ENCODE measurements at regions not wholly inside any gene's neighbourhood (a gene's known extent, or its start where the extent isn't known, plus 50 kb on each side); places are given as distances from the start of the nearest gene placed in this dataset.
A peak's percentile ranks its signal among the peaks of the same experiment; 100 is the strongest.

DNA sequence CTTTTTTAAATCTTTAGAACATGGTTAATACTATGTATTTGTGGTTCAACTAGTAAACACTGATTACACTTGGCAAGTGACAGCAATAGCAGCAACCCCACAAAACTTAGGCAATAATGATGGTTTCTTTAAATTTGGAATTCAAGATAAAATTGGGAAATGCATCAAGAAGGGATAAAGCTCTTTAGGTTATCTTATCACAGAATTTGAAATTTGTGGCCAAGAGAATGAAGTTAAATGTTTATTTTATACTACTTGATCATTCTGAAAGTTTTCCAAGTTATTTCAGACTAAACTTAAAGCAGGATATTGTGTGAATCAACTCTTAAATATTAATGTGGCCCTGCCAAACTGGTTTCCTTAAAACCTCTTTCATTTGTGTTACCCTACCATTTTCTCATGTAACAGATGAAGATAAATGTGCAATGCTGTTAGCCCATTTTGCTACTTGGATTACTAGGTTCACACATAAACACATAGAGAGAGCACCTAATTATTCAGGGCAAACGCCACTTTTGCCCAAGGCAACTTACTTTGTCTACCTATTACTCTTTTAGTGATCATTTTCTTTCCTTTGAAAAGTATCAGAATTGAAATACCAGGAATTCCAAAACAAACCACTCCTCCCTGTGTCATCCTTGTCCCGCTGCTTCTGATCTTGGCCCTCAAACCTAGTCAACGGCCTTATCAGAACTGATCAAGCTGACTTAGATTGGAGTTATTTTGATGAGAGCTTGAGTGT, 186.7 kb upstream of the TENT5A start:
- Histone ChIP-seq H3K4me3 (replicated peaks; ENCODE audit: insufficient read depth, low read length) (no peak overlapping the region), H3K27me3 (ENCODE audit: insufficient read depth, poor library complexity, severe bottlenecking) (no peaks in the 10 kb centered on the region), H3K27ac (replicated peaks) (peak overlapping the region; percentile 93)
- DNase-seq (ENCODE audit: low read depth in 1 of 2, low spot score in 1 of 2), result no peak
- TF ChIP-seq, protein P1, sequence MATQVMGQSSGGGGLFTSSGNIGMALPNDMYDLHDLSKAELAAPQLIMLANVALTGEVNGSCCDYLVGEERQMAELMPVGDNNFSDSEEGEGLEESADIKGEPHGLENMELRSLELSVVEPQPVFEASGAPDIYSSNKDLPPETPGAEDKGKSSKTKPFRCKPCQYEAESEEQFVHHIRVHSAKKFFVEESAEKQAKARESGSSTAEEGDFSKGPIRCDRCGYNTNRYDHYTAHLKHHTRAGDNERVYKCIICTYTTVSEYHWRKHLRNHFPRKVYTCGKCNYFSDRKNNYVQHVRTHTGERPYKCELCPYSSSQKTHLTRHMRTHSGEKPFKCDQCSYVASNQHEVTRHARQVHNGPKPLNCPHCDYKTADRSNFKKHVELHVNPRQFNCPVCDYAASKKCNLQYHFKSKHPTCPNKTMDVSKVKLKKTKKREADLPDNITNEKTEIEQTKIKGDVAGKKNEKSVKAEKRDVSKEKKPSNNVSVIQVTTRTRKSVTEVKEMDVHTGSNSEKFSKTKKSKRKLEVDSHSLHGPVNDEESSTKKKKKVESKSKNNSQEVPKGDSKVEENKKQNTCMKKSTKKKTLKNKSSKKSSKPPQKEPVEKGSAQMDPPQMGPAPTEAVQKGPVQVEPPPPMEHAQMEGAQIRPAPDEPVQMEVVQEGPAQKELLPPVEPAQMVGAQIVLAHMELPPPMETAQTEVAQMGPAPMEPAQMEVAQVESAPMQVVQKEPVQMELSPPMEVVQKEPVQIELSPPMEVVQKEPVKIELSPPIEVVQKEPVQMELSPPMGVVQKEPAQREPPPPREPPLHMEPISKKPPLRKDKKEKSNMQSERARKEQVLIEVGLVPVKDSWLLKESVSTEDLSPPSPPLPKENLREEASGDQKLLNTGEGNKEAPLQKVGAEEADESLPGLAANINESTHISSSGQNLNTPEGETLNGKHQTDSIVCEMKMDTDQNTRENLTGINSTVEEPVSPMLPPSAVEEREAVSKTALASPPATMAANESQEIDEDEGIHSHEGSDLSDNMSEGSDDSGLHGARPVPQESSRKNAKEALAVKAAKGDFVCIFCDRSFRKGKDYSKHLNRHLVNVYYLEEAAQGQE (IDR thresholded peaks at IDR 0.05; ENCODE audit: insufficient replicate concordance, low read depth), result no peak
- TF ChIP-seq SPI1 (IDR thresholded peaks at IDR 0.05; ENCODE audit: borderline replicate concordance, low read depth) (no peak), POLR2AphosphoS5 (IDR thresholded peaks at IDR 0.05; ENCODE audit: low read depth) (no peak), GABPA (IDR thresholded peaks at IDR 0.05; ENCODE audit: low read depth) (no peak)
- TF ChIP-seq, protein P2, sequence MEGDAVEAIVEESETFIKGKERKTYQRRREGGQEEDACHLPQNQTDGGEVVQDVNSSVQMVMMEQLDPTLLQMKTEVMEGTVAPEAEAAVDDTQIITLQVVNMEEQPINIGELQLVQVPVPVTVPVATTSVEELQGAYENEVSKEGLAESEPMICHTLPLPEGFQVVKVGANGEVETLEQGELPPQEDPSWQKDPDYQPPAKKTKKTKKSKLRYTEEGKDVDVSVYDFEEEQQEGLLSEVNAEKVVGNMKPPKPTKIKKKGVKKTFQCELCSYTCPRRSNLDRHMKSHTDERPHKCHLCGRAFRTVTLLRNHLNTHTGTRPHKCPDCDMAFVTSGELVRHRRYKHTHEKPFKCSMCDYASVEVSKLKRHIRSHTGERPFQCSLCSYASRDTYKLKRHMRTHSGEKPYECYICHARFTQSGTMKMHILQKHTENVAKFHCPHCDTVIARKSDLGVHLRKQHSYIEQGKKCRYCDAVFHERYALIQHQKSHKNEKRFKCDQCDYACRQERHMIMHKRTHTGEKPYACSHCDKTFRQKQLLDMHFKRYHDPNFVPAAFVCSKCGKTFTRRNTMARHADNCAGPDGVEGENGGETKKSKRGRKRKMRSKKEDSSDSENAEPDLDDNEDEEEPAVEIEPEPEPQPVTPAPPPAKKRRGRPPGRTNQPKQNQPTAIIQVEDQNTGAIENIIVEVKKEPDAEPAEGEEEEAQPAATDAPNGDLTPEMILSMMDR (IDR thresholded peaks at IDR 0.05; ENCODE audit: insufficient read depth, low read length), result no peak

DNA sequence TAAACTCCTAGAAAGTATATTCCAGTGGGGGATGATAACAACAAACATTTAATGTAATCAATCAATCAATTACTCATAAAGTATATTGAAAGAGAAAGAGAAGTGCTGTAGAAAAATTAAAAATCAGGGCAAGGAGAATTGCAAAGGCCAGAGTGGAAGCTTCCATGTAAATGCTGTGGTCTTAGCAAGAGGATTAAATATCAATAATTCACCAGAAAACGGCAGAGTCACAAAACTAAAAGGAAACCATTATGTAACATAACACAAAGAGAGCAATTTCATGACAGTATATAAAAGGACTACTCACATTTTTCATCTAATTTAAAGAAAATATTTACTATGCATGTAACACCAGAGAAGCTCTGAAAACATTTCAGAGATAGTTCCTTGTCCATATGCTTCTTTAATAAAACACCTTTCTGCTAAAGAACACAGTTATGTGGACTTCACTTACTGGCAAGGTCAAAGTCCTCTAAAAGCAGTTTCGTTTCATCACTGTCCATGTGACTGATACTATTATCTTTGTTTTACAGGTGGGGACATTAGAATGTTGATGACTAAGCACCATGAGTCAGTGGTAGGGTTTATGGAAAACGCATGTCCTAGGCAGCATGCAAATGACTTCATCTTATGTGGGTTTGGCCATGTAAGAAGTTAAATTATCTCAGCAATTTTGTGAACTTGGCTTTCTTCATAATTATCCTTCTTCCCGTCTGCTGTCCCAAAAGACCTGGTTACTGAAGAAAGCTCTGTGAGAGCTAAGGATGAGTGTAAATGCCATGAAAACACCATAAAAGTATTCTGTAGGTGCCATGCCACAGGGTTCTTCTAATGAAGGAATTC, 185.8 kb upstream of the TENT5A start:
- Histone ChIP-seq H3K27me3 (ENCODE audit: insufficient read depth, poor library complexity, severe bottlenecking) (no peaks in the 10 kb centered on the region), H3K27ac (replicated peaks) (peak overlapping the region; percentile 93), H3K4me3 (replicated peaks; ENCODE audit: insufficient read depth, low read length) (no peak overlapping the region)
- peak; percentile 47 to 67 for DNase-seq (ENCODE audit: low read depth in 1 of 2, low spot score in 1 of 2)
- TF ChIP-seq SPI1 (IDR thresholded peaks at IDR 0.05; ENCODE audit: borderline replicate concordance, low read depth), result no peak
- TF ChIP-seq, protein P1 (IDR thresholded peaks at IDR 0.05; ENCODE audit: insufficient replicate concordance, low read depth), result no peak
- no peak for TF ChIP-seq POLR2AphosphoS5 (IDR thresholded peaks at IDR 0.05; ENCODE audit: low read depth)
- no peak for TF ChIP-seq GABPA (IDR thresholded peaks at IDR 0.05; ENCODE audit: low read depth)
- TF ChIP-seq, protein P2 (IDR thresholded peaks at IDR 0.05; ENCODE audit: insufficient read depth, low read length), result no peak

DNA sequence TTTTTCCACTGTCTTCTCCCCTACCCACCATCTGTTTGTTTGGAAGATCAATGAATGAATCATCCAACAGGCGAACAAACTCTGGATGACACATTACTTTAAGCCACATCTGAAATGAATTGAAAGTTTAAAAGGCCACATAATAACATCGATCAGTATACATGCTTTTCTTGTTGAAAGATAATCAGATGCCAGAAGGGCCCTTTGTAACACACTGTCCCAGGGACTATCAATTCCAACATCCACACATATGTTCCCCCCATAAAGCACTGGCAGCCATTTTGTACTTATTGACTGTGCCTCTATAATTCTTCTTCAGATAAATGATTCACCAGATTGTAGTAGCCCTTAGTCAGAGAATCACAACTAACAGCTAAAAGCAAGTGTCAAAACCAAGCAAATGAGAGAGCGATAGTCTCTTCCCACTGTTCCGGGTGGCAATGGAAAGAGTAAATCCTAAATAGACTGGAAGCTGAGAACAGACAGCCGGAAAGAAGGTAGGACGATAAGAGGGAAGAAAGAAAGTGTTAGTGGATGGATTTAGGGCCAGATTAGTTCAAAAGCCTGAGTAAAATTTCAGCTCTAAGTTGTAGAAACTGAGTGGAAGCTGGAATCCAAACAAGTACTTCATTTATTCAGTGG, 184.9 kb upstream of the TENT5A start:
- DNase-seq (ENCODE audit: low read depth in 1 of 2, low spot score in 1 of 2), result no peak
- Histone ChIP-seq H3K4me3 (replicated peaks; ENCODE audit: insufficient read depth, low read length) (no peak overlapping the region), H3K27me3 (ENCODE audit: insufficient read depth, poor library complexity, severe bottlenecking) (no peaks in the 10 kb centered on the region), H3K27ac (replicated peaks) (peak overlapping the region; percentile 93)
- TF ChIP-seq GABPA (IDR thresholded peaks at IDR 0.05; ENCODE audit: low read depth), result no peak
- TF ChIP-seq, protein P1 (IDR thresholded peaks at IDR 0.05; ENCODE audit: insufficient replicate concordance, low read depth), result no peak
- no peak for TF ChIP-seq POLR2AphosphoS5 (IDR thresholded peaks at IDR 0.05; ENCODE audit: low read depth)
- no peak for TF ChIP-seq SPI1 (IDR thresholded peaks at IDR 0.05; ENCODE audit: borderline replicate concordance, low read depth)
- TF ChIP-seq, protein P2 (IDR thresholded peaks at IDR 0.05; ENCODE audit: insufficient read depth, low read length), result no peak

All from HL-60 (cell line).